NCI-H146 (cell line): ENCODE measurements at regions not wholly inside any gene's neighbourhood (a gene's known extent, or its start where the extent isn't known, plus 50 kb on each side); places are given as distances from the start of the nearest gene placed in this dataset.

Experiments
- DNase-seq: peaks from one replicate; lab custom pipeline; 2025; lab: John Stamatoyannopoulos, UW

GRCh38 chr5:159456261-159456660 lies 126.0 kb upstream of the IL12B start:
- DNase-seq: no peak

GRCh38 chr5:159456722-159457465 lies 126.6 kb upstream of the IL12B start:
- no peak for DNase-seq

GRCh38 chr5:159458217-159458711 lies 128.0 kb upstream of the IL12B start:
- DNase-seq: no peak

- DNase-seq: no peak
Observed at GRCh38 chr5:159459132-159459627, 128.9 kb upstream of the IL12B start.

GRCh38 chr5:159459951-159460538 lies 129.8 kb upstream of the IL12B start:
- no peak for DNase-seq

GRCh38 chr5:159463590-159464321 lies 133.5 kb upstream of the IL12B start:
- no peak for DNase-seq

- no peak for DNase-seq
Observed at GRCh38 chr5:159465604-159466003, 135.3 kb upstream of the IL12B start.

GRCh38 chr5:159467666-159468065 lies 137.4 kb upstream of the IL12B start:
- no peak for DNase-seq

GRCh38 chr5:159469496-159470372 lies 139.4 kb upstream of the IL12B start:
- DNase-seq: no peak

- no peak for DNase-seq
Observed at GRCh38 chr5:159471904-159472303, 141.6 kb upstream of the IL12B start.

GRCh38 chr5:159475026-159475425 lies 144.7 kb upstream of the IL12B start:
- no peak for DNase-seq

- no peak for DNase-seq
Observed at GRCh38 chr5:159478950-159479349, 148.7 kb upstream of the IL12B start.

- DNase-seq: no peak
Observed at GRCh38 chr5:159480849-159481248, 150.6 kb upstream of the IL12B start.

- no peak for DNase-seq
Observed at GRCh38 chr5:159481751-159482150, 151.5 kb upstream of the IL12B start.

GRCh38 chr5:159486836-159487235 lies 156.5 kb upstream of the IL12B start:
- DNase-seq: no peak

GRCh38 chr5:159488516-159488915 lies 158.2 kb upstream of the IL12B start:
- DNase-seq: no peak

GRCh38 chr5:159489779-159490178 lies 159.5 kb upstream of the IL12B start:
- no peak for DNase-seq

- DNase-seq: no peak
Observed at GRCh38 chr5:159490507-159490906, 160.2 kb upstream of the IL12B start.

- no peak for DNase-seq
Observed at GRCh38 chr5:159493696-159494095, 163.4 kb upstream of the IL12B start.

- DNase-seq: no peak
Observed at GRCh38 chr5:159496773-159497172, 166.5 kb upstream of the IL12B start.

GRCh38 chr5:159497221-159497620 lies 166.9 kb upstream of the IL12B start:
- DNase-seq: no peak

- no peak for DNase-seq
Observed at GRCh38 chr5:159498630-159499029, 168.3 kb upstream of the IL12B start.
